ENCODE measurements at regions not wholly inside any gene's neighbourhood (a gene's known extent, or its start where the extent isn't known, plus 50 kb on each side); places are given as distances from the start of the nearest gene placed in this dataset.
A peak's percentile ranks its signal among the peaks of the same experiment; 100 is the strongest.

DNA sequence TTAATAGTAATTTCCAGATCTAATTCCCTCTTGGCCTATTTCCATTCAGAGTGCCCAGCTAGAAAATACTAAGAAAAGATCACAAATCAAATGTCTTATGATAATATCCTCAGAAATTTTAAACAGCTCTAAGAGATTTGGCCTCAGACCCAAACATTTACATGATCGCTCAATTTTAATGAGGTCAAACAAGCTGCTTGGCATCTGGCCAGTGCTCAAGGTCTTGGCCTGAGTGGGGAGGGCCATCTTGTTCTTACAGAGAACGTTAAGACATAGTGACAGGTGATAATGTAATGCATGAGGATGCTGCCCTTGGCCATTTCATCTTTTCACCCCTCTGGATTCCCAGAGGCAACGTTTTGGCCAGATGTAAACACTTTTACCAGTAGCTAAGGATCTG, 159.2 kb upstream of the SLC7A11 start:
- TF ChIP-seq BHLHE40 (IDR thresholded peaks at IDR 0.05; ENCODE audit: low read depth, low read length) (no peak), POLR2A (IDR thresholded peaks at IDR 0.05; ENCODE audit: low read depth, low read length) (no peak), USF2 (IDR thresholded peaks at IDR 0.05; ENCODE audit: low read depth, low read length) (no peak), RFX5 (IDR thresholded peaks at IDR 0.05; ENCODE audit: low read depth, low read length) (no peak), NFE2L2 (IDR thresholded peaks at IDR 0.05; ENCODE audit: low read depth, low read length) (no peak), MAZ (IDR thresholded peaks at IDR 0.05; ENCODE audit: borderline replicate concordance, low read depth, low read length) (no peak), MAFK (IDR thresholded peaks at IDR 0.05; ENCODE audit: low read depth, low read length) (no peak), SMC3 (IDR thresholded peaks at IDR 0.05; ENCODE audit: low read depth, low read length) (no peak), CEBPB (IDR thresholded peaks at IDR 0.05; ENCODE audit: low read depth, low read length) (no peak), RCOR1 (IDR thresholded peaks at IDR 0.05; ENCODE audit: insufficient replicate concordance, low read length) (no peak)
- TF ChIP-seq, protein P1, sequence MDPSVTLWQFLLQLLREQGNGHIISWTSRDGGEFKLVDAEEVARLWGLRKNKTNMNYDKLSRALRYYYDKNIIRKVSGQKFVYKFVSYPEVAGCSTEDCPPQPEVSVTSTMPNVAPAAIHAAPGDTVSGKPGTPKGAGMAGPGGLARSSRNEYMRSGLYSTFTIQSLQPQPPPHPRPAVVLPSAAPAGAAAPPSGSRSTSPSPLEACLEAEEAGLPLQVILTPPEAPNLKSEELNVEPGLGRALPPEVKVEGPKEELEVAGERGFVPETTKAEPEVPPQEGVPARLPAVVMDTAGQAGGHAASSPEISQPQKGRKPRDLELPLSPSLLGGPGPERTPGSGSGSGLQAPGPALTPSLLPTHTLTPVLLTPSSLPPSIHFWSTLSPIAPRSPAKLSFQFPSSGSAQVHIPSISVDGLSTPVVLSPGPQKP (IDR thresholded peaks at IDR 0.05; ENCODE audit: borderline replicate concordance, low read depth, low read length), result no peak
- H4K20me1 ChIP-seq (ENCODE audit: insufficient read depth, low read length), result no peaks in the 10 kb centered on the region
- in situ Hi-C loops (cut with MboI; ENCODE audit: low sequenced_read_pairs) (no loop called here), dilution Hi-C loops (cut with HindIII; ENCODE audit: low sequenced_read_pairs, unreplicated experiment) (no loop called here), intact Hi-C loops (cut with micrococcal nuclease) (no loop called here)
- no peak for DNase-seq
- H3K4me3 ChIP-seq (ENCODE audit: insufficient read depth, low read depth, low read length), result no peak overlapping the region
- no peak overlapping the region for H2AK9ac ChIP-seq (replicated peaks; ENCODE audit: low read depth, low read length, poor library complexity)
- H4K5ac ChIP-seq (ENCODE audit: low read depth, low read length), result no peak overlapping the region
- peak overlapping the region; percentile 56 for H2AFZ ChIP-seq (replicated peaks; ENCODE audit: low read length, poor library complexity)
- H2AK5ac ChIP-seq (ENCODE audit: low read depth, low read length), result no peak overlapping the region
- POLR2A ChIA-PET (ENCODE audit: unreplicated experiment), result no interaction called here
- H3K36me3 ChIP-seq (ENCODE audit: control insufficient read depth, insufficient read depth, low read length), result no peaks in the 10 kb centered on the region
- WGBS, 2 experiments (ENCODE audit: extremely low coverage in 2 of 2, insufficient read length in 1 of 2), result no CpG with 5 or more reads among the region's 3 CpGs
- ATAC-seq (ENCODE audit: low read depth), result no peak
- no TSS peak for BruUV-seq (replicated peaks)
- no peak overlapping the region for H4K91ac ChIP-seq (ENCODE audit: insufficient read depth, low read depth, low read length)
- H3K27me3 ChIP-seq (ENCODE audit: control insufficient read depth, insufficient read depth, low read length), result no peaks in the 10 kb centered on the region
- no peaks in the 10 kb centered on the region for H3K79me1 ChIP-seq (ENCODE audit: low read depth in 1 of 2, low read length in 2 of 2)
- H4K8ac ChIP-seq (ENCODE audit: low read depth in 2 of 2, low read length in 2 of 2), result no peak overlapping the region
- no peak overlapping the region for H3K4ac ChIP-seq (ENCODE audit: low read depth, low read length)
- H2BK120ac ChIP-seq (ENCODE audit: low read depth, low read length), result no peak overlapping the region
- H3K4me2 ChIP-seq (ENCODE audit: low read depth, low read length), result no peak overlapping the region
- no peak overlapping the region for H3K9ac ChIP-seq (ENCODE audit: low read depth, low read length)
- H3K27ac ChIP-seq (ENCODE audit: insufficient read depth, low read length), result no peak overlapping the region
- no peak overlapping the region for H2BK15ac ChIP-seq (ENCODE audit: low read depth, low read length)
- no peak overlapping the region for H2BK20ac ChIP-seq (ENCODE audit: low read depth, low read length)
- CTCF ChIA-PET, result no interaction called here
- H3K18ac ChIP-seq (ENCODE audit: low read depth, low read length), result no peak overlapping the region
- no peak overlapping the region for H2BK5ac ChIP-seq (ENCODE audit: low read depth, low read length, poor library complexity, severe bottlenecking)
- no peaks in the 10 kb centered on the region for H3K9me3 ChIP-seq (ENCODE audit: control insufficient read depth, insufficient read depth, low read length)
- H3K4me1 ChIP-seq (ENCODE audit: control insufficient read depth, insufficient read depth, low read length), result peaks cover 7% of the 10 kb centered on the region
- H3K23ac ChIP-seq (ENCODE audit: low read depth, low read length), result no peak overlapping the region
- peaks cover 7% of the 10 kb centered on the region for H3K9me1 ChIP-seq (ENCODE audit: insufficient read depth, low read length)
- no peak overlapping the region for H3K56ac ChIP-seq (ENCODE audit: extremely low read depth, insufficient read depth, low read length)
- H3K14ac ChIP-seq (replicated peaks; ENCODE audit: low read depth, low read length), result no peak overlapping the region
